ENCODE measurements at regions not wholly inside any gene's neighbourhood (a gene's known extent, or its start where the extent isn't known, plus 50 kb on each side); places are given as distances from the start of the nearest gene placed in this dataset.

DNA sequence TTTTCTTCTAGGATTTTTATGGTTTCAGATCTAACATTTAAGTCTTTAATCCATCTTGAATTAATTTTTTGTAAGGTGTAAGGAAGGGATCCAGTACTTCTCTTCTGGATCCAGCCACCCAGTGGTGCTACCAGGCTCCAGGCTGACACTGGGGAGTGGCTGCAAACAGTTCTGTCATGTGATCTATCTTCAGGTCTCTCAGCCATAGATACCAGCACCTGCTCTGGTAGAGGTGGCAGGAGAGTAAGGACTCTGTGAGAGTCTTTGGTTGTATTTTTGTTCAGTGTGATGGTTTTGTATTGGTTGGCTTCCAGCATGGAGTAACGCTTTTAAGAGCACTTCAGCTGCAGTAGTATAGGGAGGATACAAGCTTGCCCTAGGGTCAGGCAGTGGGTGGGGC, 205.9 kb downstream of the FGF10 start (continued):
- TF ChIP-seq, protein P1, sequence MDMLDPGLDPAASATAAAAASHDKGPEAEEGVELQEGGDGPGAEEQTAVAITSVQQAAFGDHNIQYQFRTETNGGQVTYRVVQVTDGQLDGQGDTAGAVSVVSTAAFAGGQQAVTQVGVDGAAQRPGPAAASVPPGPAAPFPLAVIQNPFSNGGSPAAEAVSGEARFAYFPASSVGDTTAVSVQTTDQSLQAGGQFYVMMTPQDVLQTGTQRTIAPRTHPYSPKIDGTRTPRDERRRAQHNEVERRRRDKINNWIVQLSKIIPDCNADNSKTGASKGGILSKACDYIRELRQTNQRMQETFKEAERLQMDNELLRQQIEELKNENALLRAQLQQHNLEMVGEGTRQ (IDR thresholded peaks at IDR 0.05; ENCODE audit: borderline replicate concordance, low read depth, low read length) = no peak
- TF ChIP-seq SIN3A (IDR thresholded peaks at IDR 0.05; ENCODE audit: borderline replicate concordance, low read depth, low read length) = no peak
- no peak for TF ChIP-seq ELF1 (IDR thresholded peaks at IDR 0.05)

- no peak overlapping the region for H2AFZ ChIP-seq (ENCODE audit: low read depth)
- 9% methylated on average over 2 of the region's 2 CpGs for WGBS (ENCODE audit: low lambda C conversion rate)
- H3K9me3 ChIP-seq = no peaks in the 10 kb centered on the region
- no peak for DNase-seq
- no peaks in the 10 kb centered on the region for H3K79me2 ChIP-seq (ENCODE audit: insufficient read depth)
- no peaks in the 10 kb centered on the region for H3K9me2 ChIP-seq
- no peaks in the 10 kb centered on the region for H3F3A ChIP-seq (replicated peaks; ENCODE audit: insufficient read depth)
- H4K20me1 ChIP-seq (ENCODE audit: insufficient read depth) = no peaks in the 10 kb centered on the region
- TF ChIP-seq FOXJ3 (CRISPR knock-in tag; IDR thresholded peaks at IDR 0.05) (no peak), EP300 (IDR thresholded peaks at IDR 0.05; ENCODE audit: borderline replicate concordance in 1 of 2, low read depth in 1 of 2, low read length in 1 of 2) (no peak), SMC3 (IDR thresholded peaks at IDR 0.05; ENCODE audit: low read depth, low read length) (no peak), USF1 (IDR thresholded peaks at IDR 0.05; ENCODE audit: borderline replicate concordance, low read depth) (no peak), MXI1 (IDR thresholded peaks at IDR 0.05; ENCODE audit: low read depth, low read length) (no peak), FOXM1 (IDR thresholded peaks at IDR 0.05; ENCODE audit: low read depth) (no peak), REST (IDR thresholded peaks at IDR 0.05; ENCODE audit: low read depth, low read length) (no peak), JUND (IDR thresholded peaks at IDR 0.05) (no peak), GATA2 (CRISPR knock-in tag; IDR thresholded peaks at IDR 0.05) (no peak), FOSL2 (IDR thresholded peaks at IDR 0.05; ENCODE audit: borderline replicate concordance, low read depth) (no peak), RXRA (IDR thresholded peaks at IDR 0.05; ENCODE audit: borderline replicate concordance, low read depth) (no peak), MEF2A (IDR thresholded peaks at IDR 0.05; ENCODE audit: borderline replicate concordance, low read depth) (no peak), TEAD4 (IDR thresholded peaks at IDR 0.05; ENCODE audit: borderline replicate concordance, insufficient read depth) (no peak)
- TF ChIP-seq, protein P2, sequence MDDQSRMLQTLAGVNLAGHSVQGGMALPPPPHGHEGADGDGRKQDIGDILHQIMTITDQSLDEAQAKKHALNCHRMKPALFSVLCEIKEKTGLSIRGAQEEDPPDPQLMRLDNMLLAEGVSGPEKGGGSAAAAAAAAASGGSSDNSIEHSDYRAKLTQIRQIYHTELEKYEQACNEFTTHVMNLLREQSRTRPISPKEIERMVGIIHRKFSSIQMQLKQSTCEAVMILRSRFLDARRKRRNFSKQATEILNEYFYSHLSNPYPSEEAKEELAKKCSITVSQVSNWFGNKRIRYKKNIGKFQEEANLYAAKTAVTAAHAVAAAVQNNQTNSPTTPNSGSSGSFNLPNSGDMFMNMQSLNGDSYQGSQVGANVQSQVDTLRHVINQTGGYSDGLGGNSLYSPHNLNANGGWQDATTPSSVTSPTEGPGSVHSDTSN (IDR thresholded peaks at IDR 0.05) = no peak
- TF ChIP-seq, protein P3, sequence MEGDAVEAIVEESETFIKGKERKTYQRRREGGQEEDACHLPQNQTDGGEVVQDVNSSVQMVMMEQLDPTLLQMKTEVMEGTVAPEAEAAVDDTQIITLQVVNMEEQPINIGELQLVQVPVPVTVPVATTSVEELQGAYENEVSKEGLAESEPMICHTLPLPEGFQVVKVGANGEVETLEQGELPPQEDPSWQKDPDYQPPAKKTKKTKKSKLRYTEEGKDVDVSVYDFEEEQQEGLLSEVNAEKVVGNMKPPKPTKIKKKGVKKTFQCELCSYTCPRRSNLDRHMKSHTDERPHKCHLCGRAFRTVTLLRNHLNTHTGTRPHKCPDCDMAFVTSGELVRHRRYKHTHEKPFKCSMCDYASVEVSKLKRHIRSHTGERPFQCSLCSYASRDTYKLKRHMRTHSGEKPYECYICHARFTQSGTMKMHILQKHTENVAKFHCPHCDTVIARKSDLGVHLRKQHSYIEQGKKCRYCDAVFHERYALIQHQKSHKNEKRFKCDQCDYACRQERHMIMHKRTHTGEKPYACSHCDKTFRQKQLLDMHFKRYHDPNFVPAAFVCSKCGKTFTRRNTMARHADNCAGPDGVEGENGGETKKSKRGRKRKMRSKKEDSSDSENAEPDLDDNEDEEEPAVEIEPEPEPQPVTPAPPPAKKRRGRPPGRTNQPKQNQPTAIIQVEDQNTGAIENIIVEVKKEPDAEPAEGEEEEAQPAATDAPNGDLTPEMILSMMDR (IDR thresholded peaks at IDR 0.05) = no peak
- H3K27me3 ChIP-seq (ENCODE audit: insufficient read depth) = no peaks in the 10 kb centered on the region
- no peak overlapping the region for H3K27ac ChIP-seq (ENCODE audit: low read depth in 2 of 2, low read length in 1 of 2)
- CTCF ChIA-PET = interaction anchor here (0.6 kb wide), 1 partner anchor 14 kb away, joined by 3 read pairs; no protein-coding TSS in a partner anchor
- no peak overlapping the region; a peak in 1 of 4 replicates for H3K4me3 ChIP-seq (ENCODE audit: low read depth in 2 of 2, low read length in 1 of 2)
- no peak overlapping the region for H3K4me2 ChIP-seq
- no peak overlapping the region for H3K9ac ChIP-seq
- H3K36me3 ChIP-seq (replicated peaks in 1 of 2; ENCODE audit: control insufficient read depth in 1 of 2, insufficient read depth in 2 of 2, low read length in 1 of 2) = no peaks in the 10 kb centered on the region
- POLR2A ChIA-PET = no interaction called here
- H3K4me1 ChIP-seq (ENCODE audit: control insufficient read depth in 1 of 2, insufficient read depth in 2 of 2, low read depth in 1 of 2, low read length in 1 of 2) = no peaks in the 10 kb centered on the region
Observed at GRCh38 chr5:44178414-44178813, 210.8 kb downstream of the FGF10 start.

Data from SK-N-SH (cell line).